Right atrium auricular region (tissue), 2 donors: ENCODE measurements at regions not wholly inside any gene's neighbourhood (a gene's known extent, or its start where the extent isn't known, plus 50 kb on each side); places are given as distances from the start of the nearest gene placed in this dataset.

ENCODE experiments used
- DNase-seq: peaks from one replicate; pipeline ENCODE4 v3.0.0-alpha.2; 2019; ENCODE audit warnings: low spot score
- H3K27ac ChIP-seq, 2 donors: fragments of 200-600 bp; sonication (generic); 1 replicate in 1 of 2; 2 replicates in 1 of 2; pipeline ENCODE4 v1.5.1; 2016 to 2019
- H3K27me3 ChIP-seq, 2 donors: fragments of 200-600 bp; sonication (generic); one replicate each; pipeline versions ENCODE4 v1.5.1 to v1.6.0; 2017 to 2019
- H3K36me3 ChIP-seq: fragments of 200-600 bp; sonication (generic); one replicate; pipeline ENCODE4 v1.5.1; 2016
- H3K4me1 ChIP-seq, 2 donors: fragments of 200-600 bp; sonication (generic); one replicate each; pipeline versions ENCODE4 v1.5.1 to v1.6.0; 2017 to 2019
- H3K4me3 ChIP-seq, 2 donors: fragments of 200-600 bp; sonication (generic); 1 replicate in 1 of 2; 2 replicates in 1 of 2; pipeline ENCODE4 v1.5.1; 2017 to 2019; ENCODE audit warnings: mild to moderate bottlenecking in 1 of 2, moderate library complexity in 1 of 2
- H3K9me3 ChIP-seq, 2 donors: fragments of 200-600 bp; sonication (generic); one replicate each; pipeline ENCODE4 v1.5.1; 2019
- TF ChIP-seq, protein P1 (sequence below), 2 donors: fragments of 200-600 bp; sonication (generic); IDR thresholded peaks; one replicate each; pipeline ENCODE4 v1.5.1; 2019; ENCODE audit warnings: antibody characterized with exemption in 2 of 2

DNA sequence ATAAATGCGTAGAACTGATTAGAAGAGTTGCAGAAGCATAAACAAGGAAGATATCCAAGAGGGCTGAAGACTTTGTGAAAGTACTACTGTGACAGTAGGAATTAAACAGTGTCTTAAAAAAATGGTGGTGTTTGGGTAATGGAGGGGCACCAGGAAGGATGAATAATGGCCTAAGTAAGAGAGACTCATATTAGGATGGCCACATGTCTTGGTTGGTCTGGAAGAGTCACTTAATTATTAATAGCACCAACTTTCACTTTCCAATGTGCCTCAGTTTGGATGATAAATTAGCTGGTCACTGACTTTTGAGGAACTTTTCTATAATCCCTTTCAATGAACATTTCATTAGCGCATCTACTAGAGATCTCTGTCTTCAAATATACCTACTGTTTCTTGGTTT lies 372.2 kb downstream of the NYAP2 start:
- H3K36me3 ChIP-seq = no peaks in the 10 kb centered on the region
- TF ChIP-seq, protein P1, sequence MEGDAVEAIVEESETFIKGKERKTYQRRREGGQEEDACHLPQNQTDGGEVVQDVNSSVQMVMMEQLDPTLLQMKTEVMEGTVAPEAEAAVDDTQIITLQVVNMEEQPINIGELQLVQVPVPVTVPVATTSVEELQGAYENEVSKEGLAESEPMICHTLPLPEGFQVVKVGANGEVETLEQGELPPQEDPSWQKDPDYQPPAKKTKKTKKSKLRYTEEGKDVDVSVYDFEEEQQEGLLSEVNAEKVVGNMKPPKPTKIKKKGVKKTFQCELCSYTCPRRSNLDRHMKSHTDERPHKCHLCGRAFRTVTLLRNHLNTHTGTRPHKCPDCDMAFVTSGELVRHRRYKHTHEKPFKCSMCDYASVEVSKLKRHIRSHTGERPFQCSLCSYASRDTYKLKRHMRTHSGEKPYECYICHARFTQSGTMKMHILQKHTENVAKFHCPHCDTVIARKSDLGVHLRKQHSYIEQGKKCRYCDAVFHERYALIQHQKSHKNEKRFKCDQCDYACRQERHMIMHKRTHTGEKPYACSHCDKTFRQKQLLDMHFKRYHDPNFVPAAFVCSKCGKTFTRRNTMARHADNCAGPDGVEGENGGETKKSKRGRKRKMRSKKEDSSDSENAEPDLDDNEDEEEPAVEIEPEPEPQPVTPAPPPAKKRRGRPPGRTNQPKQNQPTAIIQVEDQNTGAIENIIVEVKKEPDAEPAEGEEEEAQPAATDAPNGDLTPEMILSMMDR (IDR thresholded peaks at IDR 0.05) = no peak
- H3K4me1 ChIP-seq = no peaks in the 10 kb centered on the region
- no peak overlapping the region for H3K4me3 ChIP-seq
- DNase-seq = no peak
- no peak overlapping the region for H3K27ac ChIP-seq
- no peaks in the 10 kb centered on the region for H3K27me3 ChIP-seq
- peaks cover 0 to 7% of the 10 kb centered on the region in 2 donors for H3K9me3 ChIP-seq

DNA sequence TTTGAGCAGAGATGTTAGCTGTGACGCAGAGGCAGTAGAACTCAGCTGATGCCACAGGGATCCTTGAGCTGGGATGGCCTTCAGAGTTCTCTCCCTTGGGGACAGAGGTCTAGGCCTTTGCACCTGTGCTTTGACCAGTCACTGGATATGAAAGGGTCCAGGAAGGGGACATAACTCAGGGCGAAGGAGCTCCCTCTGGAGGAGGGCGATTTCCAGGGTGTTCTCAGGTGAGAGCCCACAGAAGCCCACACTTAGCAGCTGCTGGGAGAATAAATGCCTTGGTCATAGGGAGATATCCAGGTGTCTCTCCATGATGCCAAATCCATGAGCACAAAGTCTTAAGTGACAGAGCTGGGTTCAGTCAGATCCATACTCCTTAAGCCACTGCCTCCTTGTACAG lies 369.2 kb downstream of the NYAP2 start:
- H3K27ac ChIP-seq = no peak overlapping the region
- DNase-seq = no peak
- no peak overlapping the region for H3K4me3 ChIP-seq
- no peaks in the 10 kb centered on the region for H3K27me3 ChIP-seq
- H3K9me3 ChIP-seq = no peaks in the 10 kb centered on the region
- TF ChIP-seq, protein P1 (IDR thresholded peaks at IDR 0.05) = no peak
- H3K4me1 ChIP-seq = no peaks in the 10 kb centered on the region
- no peaks in the 10 kb centered on the region for H3K36me3 ChIP-seq

DNA sequence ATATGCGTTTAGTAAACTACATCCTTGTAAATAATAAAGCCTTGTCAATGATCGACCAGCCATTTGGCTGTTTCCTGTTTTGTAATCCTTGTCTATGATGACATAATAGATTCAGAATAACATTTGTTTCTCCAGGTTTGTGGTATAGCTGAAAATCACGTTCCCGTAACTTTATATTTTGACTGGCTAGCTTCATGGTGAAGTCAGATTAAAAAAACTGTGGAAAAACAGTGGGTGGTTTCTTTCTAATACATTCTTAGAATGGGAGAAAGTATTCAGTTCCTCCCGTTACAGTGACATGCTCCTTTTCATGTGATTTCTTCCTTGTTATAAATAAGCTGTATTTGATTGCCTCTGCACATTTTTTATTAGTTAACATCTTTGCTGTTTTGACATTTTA lies 366.9 kb downstream of the NYAP2 start:
- TF ChIP-seq, protein P1 (IDR thresholded peaks at IDR 0.05) = no peak
- no peak overlapping the region for H3K27ac ChIP-seq
- no peaks in the 10 kb centered on the region for H3K9me3 ChIP-seq
- no peaks in the 10 kb centered on the region for H3K27me3 ChIP-seq
- no peak for DNase-seq
- H3K4me3 ChIP-seq = no peak overlapping the region
- H3K4me1 ChIP-seq = no peaks in the 10 kb centered on the region
- no peaks in the 10 kb centered on the region for H3K36me3 ChIP-seq

DNA sequence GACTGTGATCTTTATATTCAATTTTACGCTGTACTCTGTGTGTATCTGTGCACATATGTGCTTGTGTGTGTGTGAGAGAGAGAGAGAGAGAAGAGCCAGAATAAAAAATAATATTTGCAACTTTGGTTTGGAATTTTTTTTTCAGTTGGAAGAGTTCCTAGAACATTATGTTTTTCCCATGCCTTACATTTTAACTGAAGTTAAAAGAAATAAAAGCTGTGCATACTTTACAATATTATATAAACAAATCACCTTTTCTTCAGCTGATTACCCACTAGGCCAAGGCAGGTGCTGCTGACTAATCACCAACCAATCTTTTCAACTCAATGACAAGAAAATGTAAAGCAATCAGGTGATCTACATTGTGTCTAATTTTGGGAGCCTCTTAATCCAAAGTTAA lies 366.3 kb downstream of the NYAP2 start:
- no peak overlapping the region for H3K4me3 ChIP-seq
- H3K27me3 ChIP-seq = no peaks in the 10 kb centered on the region
- no peaks in the 10 kb centered on the region for H3K4me1 ChIP-seq
- TF ChIP-seq, protein P1 (IDR thresholded peaks at IDR 0.05) = no peak
- no peaks in the 10 kb centered on the region for H3K9me3 ChIP-seq
- H3K27ac ChIP-seq = no peak overlapping the region
- DNase-seq = no peak
- H3K36me3 ChIP-seq = no peaks in the 10 kb centered on the region

DNA sequence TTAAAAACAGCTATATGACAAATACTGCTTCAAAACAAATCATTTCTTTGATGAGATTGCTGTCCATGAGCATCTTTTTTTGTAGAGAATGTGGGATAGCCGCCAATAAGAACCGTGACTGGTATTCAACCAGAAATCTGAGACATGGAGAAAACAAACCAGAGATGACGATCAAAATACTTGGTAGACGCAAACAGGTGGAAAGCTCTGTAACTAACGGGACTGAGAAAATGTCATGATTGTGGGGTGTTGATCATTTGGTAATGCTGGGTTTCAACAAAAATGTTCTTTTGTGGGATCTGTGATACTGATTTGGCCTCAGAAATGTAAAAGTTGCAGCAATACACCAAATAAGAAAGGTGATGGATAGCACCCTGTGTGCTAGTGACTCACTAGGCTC lies 364.8 kb downstream of the NYAP2 start:
- no peak overlapping the region for H3K4me3 ChIP-seq
- no peak for DNase-seq
- TF ChIP-seq, protein P1 (IDR thresholded peaks at IDR 0.05) = no peak
- no peak overlapping the region for H3K27ac ChIP-seq
- H3K4me1 ChIP-seq = no peaks in the 10 kb centered on the region
- H3K27me3 ChIP-seq = no peaks in the 10 kb centered on the region
- H3K36me3 ChIP-seq = no peaks in the 10 kb centered on the region
- H3K9me3 ChIP-seq = no peaks in the 10 kb centered on the region

DNA sequence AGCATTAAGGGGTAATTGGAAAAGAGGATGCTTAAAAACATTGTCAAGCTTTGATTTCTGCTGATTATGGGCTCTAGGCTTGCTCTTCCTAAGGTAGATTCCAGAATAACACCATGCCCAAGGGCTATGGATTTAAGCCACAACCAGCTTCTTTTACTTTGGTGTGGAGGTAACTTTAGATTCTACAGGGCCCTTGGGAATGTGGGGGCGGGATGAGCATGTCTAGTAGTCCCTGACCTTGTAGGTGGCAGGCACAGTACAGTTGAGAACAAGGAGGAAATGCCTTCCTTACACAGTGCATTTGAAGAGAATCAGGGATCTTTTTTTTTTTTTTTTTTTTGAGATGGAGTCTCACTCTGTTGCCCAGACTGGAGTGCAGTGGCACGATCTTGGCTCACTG lies 364.2 kb downstream of the NYAP2 start:
- no peak overlapping the region for H3K4me3 ChIP-seq
- no peaks in the 10 kb centered on the region for H3K9me3 ChIP-seq
- no peak for DNase-seq
- no peak overlapping the region for H3K27ac ChIP-seq
- H3K36me3 ChIP-seq = no peaks in the 10 kb centered on the region
- no peaks in the 10 kb centered on the region for H3K27me3 ChIP-seq
- no peaks in the 10 kb centered on the region for H3K4me1 ChIP-seq
- TF ChIP-seq, protein P1 (IDR thresholded peaks at IDR 0.05) = no peak
